GM12872 (cell line): ENCODE measurements at regions not wholly inside any gene's neighbourhood (a gene's known extent, or its start where the extent isn't known, plus 50 kb on each side); places are given as distances from the start of the nearest gene placed in this dataset.

Experiments
- CTCF ChIP-seq: IDR thresholded peaks from 3 replicates; pipeline ENCODE4 v1.5.1; 2011; ENCODE audit warnings: low read depth, mild to moderate bottlenecking, low read length, moderate library complexity; ENCODE audit not compliant: insufficient read depth

- TF ChIP-seq CTCF, result no peak
These were observed 417.0 kb upstream of the PFKP start for GRCh38 chr10:2650328-2650727.

- TF ChIP-seq CTCF, result no peak
These were observed 426.3 kb upstream of the PFKP start for GRCh38 chr10:2641028-2641427.

- TF ChIP-seq CTCF, result no peak
These were observed 433.7 kb upstream of the PFKP start for GRCh38 chr10:2633630-2634029.

GRCh38 chr10:2631557-2632205, 435.7 kb upstream of the PFKP start:
- no peak for TF ChIP-seq CTCF

GRCh38 chr10:2628705-2629104, 438.6 kb upstream of the PFKP start:
- no peak for TF ChIP-seq CTCF

- TF ChIP-seq CTCF, result no peak
These were observed 439.4 kb upstream of the PFKP start for GRCh38 chr10:2627969-2628368.

GRCh38 chr10:2625094-2625493, 442.3 kb upstream of the PFKP start:
- TF ChIP-seq CTCF, result no peak

- TF ChIP-seq CTCF, result no peak
These were observed 443.6 kb upstream of the PFKP start for GRCh38 chr10:2623675-2624274.
